ENCODE measurements at regions not wholly inside any gene's neighbourhood (a gene's known extent, or its start where the extent isn't known, plus 50 kb on each side); places are given as distances from the start of the nearest gene placed in this dataset.

GRCh38 chr14:53473480-53473879 lies 320.4 kb upstream of the DDHD1 start:
- Mint-ChIP-seq H3K27ac (no peak overlapping the region), H3K4me1 (no peaks in the 10 kb centered on the region), H3K4me3 (no peak overlapping the region), H3K27me3 (no peaks in the 10 kb centered on the region), H3K36me3 (ENCODE audit: low read depth) (no peaks in the 10 kb centered on the region), H3K9me3 (no peaks in the 10 kb centered on the region)
- intact Hi-C loops (cut with micrococcal nuclease): no loop called here
- no peak for DNase-seq

GRCh38 chr14:53472306-53472705 lies 319.2 kb upstream of the DDHD1 start:
- intact Hi-C loops (cut with micrococcal nuclease): no loop called here
- no peaks in the 10 kb centered on the region for H3K4me1 Mint-ChIP-seq
- DNase-seq: no peak
- no peaks in the 10 kb centered on the region for H3K27me3 Mint-ChIP-seq
- H3K27ac Mint-ChIP-seq: no peak overlapping the region
- H3K36me3 Mint-ChIP-seq (ENCODE audit: low read depth): no peaks in the 10 kb centered on the region
- H3K4me3 Mint-ChIP-seq: no peak overlapping the region
- no peaks in the 10 kb centered on the region for H3K9me3 Mint-ChIP-seq

- no peaks in the 10 kb centered on the region for H3K4me1 Mint-ChIP-seq
- intact Hi-C loops (cut with micrococcal nuclease): no loop called here
- no peaks in the 10 kb centered on the region for H3K36me3 Mint-ChIP-seq (ENCODE audit: low read depth)
- DNase-seq: no peak
- no peaks in the 10 kb centered on the region for H3K27me3 Mint-ChIP-seq
- H3K27ac Mint-ChIP-seq: no peak overlapping the region
- H3K4me3 Mint-ChIP-seq: no peak overlapping the region
- no peaks in the 10 kb centered on the region for H3K9me3 Mint-ChIP-seq
Measured at GRCh38 chr14:53470351-53471043, 317.4 kb upstream of the DDHD1 start.

- no peaks in the 10 kb centered on the region for H3K36me3 Mint-ChIP-seq (ENCODE audit: low read depth)
- no peaks in the 10 kb centered on the region for H3K4me1 Mint-ChIP-seq
- H3K27ac Mint-ChIP-seq: no peak overlapping the region
- no peaks in the 10 kb centered on the region for H3K9me3 Mint-ChIP-seq
- intact Hi-C loops (cut with micrococcal nuclease): no loop called here
- no peak for DNase-seq
- H3K4me3 Mint-ChIP-seq: no peak overlapping the region
- H3K27me3 Mint-ChIP-seq: no peaks in the 10 kb centered on the region
Measured at GRCh38 chr14:53468876-53469275, 315.8 kb upstream of the DDHD1 start.

- H3K4me1 Mint-ChIP-seq: no peaks in the 10 kb centered on the region
- no peak overlapping the region for H3K27ac Mint-ChIP-seq
- no peaks in the 10 kb centered on the region for H3K9me3 Mint-ChIP-seq
- DNase-seq: no peak
- intact Hi-C loops (cut with micrococcal nuclease): no loop called here
- peaks cover 3% of the 10 kb centered on the region for H3K27me3 Mint-ChIP-seq
- no peaks in the 10 kb centered on the region for H3K36me3 Mint-ChIP-seq (ENCODE audit: low read depth)
- no peak overlapping the region for H3K4me3 Mint-ChIP-seq
Measured at GRCh38 chr14:53464376-53464775, 311.3 kb upstream of the DDHD1 start.

GRCh38 chr14:53462931-53463778 lies 310.0 kb upstream of the DDHD1 start:
- intact Hi-C loops (cut with micrococcal nuclease): no loop called here
- Mint-ChIP-seq H3K9me3 (no peaks in the 10 kb centered on the region), H3K27ac (no peak overlapping the region), H3K27me3 (peaks cover 3% of the 10 kb centered on the region), H3K4me1 (no peaks in the 10 kb centered on the region), H3K36me3 (ENCODE audit: low read depth) (no peaks in the 10 kb centered on the region), H3K4me3 (no peak overlapping the region)
- DNase-seq: no peak

GRCh38 chr14:53461858-53462257 lies 308.7 kb upstream of the DDHD1 start:
- intact Hi-C loops (cut with micrococcal nuclease): no loop called here
- H3K36me3 Mint-ChIP-seq (ENCODE audit: low read depth): no peaks in the 10 kb centered on the region
- no peaks in the 10 kb centered on the region for H3K4me1 Mint-ChIP-seq
- DNase-seq: no peak
- H3K27ac Mint-ChIP-seq: no peak overlapping the region
- no peak overlapping the region for H3K4me3 Mint-ChIP-seq
- H3K27me3 Mint-ChIP-seq: peaks cover 3% of the 10 kb centered on the region
- H3K9me3 Mint-ChIP-seq: no peaks in the 10 kb centered on the region

- Mint-ChIP-seq H3K9me3 (no peaks in the 10 kb centered on the region), H3K36me3 (ENCODE audit: low read depth) (no peaks in the 10 kb centered on the region), H3K27me3 (peaks cover 3% of the 10 kb centered on the region), H3K4me3 (no peak overlapping the region), H3K27ac (no peak overlapping the region), H3K4me1 (no peaks in the 10 kb centered on the region)
- intact Hi-C loops (cut with micrococcal nuclease): no loop called here
- DNase-seq: no peak
Measured at GRCh38 chr14:53460544-53460943, 307.4 kb upstream of the DDHD1 start.

- no peaks in the 10 kb centered on the region for H3K36me3 Mint-ChIP-seq (ENCODE audit: low read depth)
- H3K27me3 Mint-ChIP-seq: peaks cover 4% of the 10 kb centered on the region
- H3K27ac Mint-ChIP-seq: no peak overlapping the region
- no peaks in the 10 kb centered on the region for H3K4me1 Mint-ChIP-seq
- H3K9me3 Mint-ChIP-seq: no peaks in the 10 kb centered on the region
- DNase-seq: no peak
- H3K4me3 Mint-ChIP-seq: no peak overlapping the region
- intact Hi-C loops (cut with micrococcal nuclease): no loop called here
Measured at GRCh38 chr14:53458368-53458814, 305.3 kb upstream of the DDHD1 start.

- no peak for DNase-seq
- Mint-ChIP-seq H3K27me3 (peaks cover 4% of the 10 kb centered on the region), H3K9me3 (no peaks in the 10 kb centered on the region), H3K36me3 (ENCODE audit: low read depth) (no peaks in the 10 kb centered on the region), H3K27ac (no peak overlapping the region), H3K4me1 (no peaks in the 10 kb centered on the region), H3K4me3 (no peak overlapping the region)
- intact Hi-C loops (cut with micrococcal nuclease): no loop called here
Measured at GRCh38 chr14:53456931-53457330, 303.8 kb upstream of the DDHD1 start.

GRCh38 chr14:53452005-53452673 lies 299.0 kb upstream of the DDHD1 start:
- H3K4me3 Mint-ChIP-seq: no peak overlapping the region
- no peaks in the 10 kb centered on the region for H3K9me3 Mint-ChIP-seq
- peaks cover 1% of the 10 kb centered on the region for H3K27me3 Mint-ChIP-seq
- H3K4me1 Mint-ChIP-seq: no peaks in the 10 kb centered on the region
- no peak overlapping the region for H3K27ac Mint-ChIP-seq
- intact Hi-C loops (cut with micrococcal nuclease): no loop called here
- no peak for DNase-seq
- no peaks in the 10 kb centered on the region for H3K36me3 Mint-ChIP-seq (ENCODE audit: low read depth)

- peaks cover 1% of the 10 kb centered on the region for H3K27me3 Mint-ChIP-seq
- H3K9me3 Mint-ChIP-seq: no peaks in the 10 kb centered on the region
- H3K36me3 Mint-ChIP-seq (ENCODE audit: low read depth): no peaks in the 10 kb centered on the region
- H3K27ac Mint-ChIP-seq: no peak overlapping the region
- H3K4me1 Mint-ChIP-seq: no peaks in the 10 kb centered on the region
- no peak for DNase-seq
- no peak overlapping the region for H3K4me3 Mint-ChIP-seq
- intact Hi-C loops (cut with micrococcal nuclease): no loop called here
Measured at GRCh38 chr14:53450871-53451270, 297.7 kb upstream of the DDHD1 start.

- Mint-ChIP-seq H3K27ac (no peak overlapping the region), H3K9me3 (no peaks in the 10 kb centered on the region), H3K4me1 (no peaks in the 10 kb centered on the region), H3K4me3 (no peak overlapping the region), H3K36me3 (ENCODE audit: low read depth) (no peaks in the 10 kb centered on the region), H3K27me3 (no peaks in the 10 kb centered on the region)
- intact Hi-C loops (cut with micrococcal nuclease): no loop called here
- DNase-seq: no peak
Measured at GRCh38 chr14:53448682-53449081, 295.6 kb upstream of the DDHD1 start.

- Mint-ChIP-seq H3K36me3 (ENCODE audit: low read depth) (no peaks in the 10 kb centered on the region), H3K4me3 (no peak overlapping the region), H3K9me3 (no peaks in the 10 kb centered on the region), H3K27ac (no peak overlapping the region), H3K27me3 (no peaks in the 10 kb centered on the region), H3K4me1 (no peaks in the 10 kb centered on the region)
- DNase-seq: no peak
- intact Hi-C loops (cut with micrococcal nuclease): no loop called here
Measured at GRCh38 chr14:53444677-53445312, 291.7 kb upstream of the DDHD1 start.
